Loucy (cell line): ENCODE measurements at regions not wholly inside any gene's neighbourhood (a gene's known extent, or its start where the extent isn't known, plus 50 kb on each side); places are given as distances from the start of the nearest gene placed in this dataset.

ENCODE experiments used
- H2AFZ ChIP-seq: fragments of 200-600 bp; sonication (generic); 2 replicates; pipeline ENCODE4 v1.6.0; 2016; ENCODE audit warnings: antibody characterized with exemption, mild to moderate bottlenecking, low read length, moderate library complexity
- H3F3A ChIP-seq: fragments of 200-600 bp; 2 replicates; pipeline ENCODE4 v1.6.0; 2016; ENCODE audit warnings: antibody characterized with exemption, low read depth, mild to moderate bottlenecking
- H3K27me3 ChIP-seq: fragments of 200-600 bp; sonication (generic); 2 replicates; pipeline ENCODE4 v1.6.1; 2014; ENCODE audit warnings: low read length, mild to moderate bottlenecking; ENCODE audit not compliant: insufficient read depth, poor library complexity, severe bottlenecking
- H3K36me3 ChIP-seq: fragments of 200-600 bp; sonication (generic); 2 replicates; pipeline ENCODE4 v1.6.1; 2016; ENCODE audit warnings: low read length; ENCODE audit not compliant: insufficient read depth
- H3K4me1 ChIP-seq: fragments of 200-600 bp; sonication (generic); 2 replicates; pipeline ENCODE4 v1.5.1; 2014; ENCODE audit warnings: low read length, mild to moderate bottlenecking; ENCODE audit not compliant: insufficient read depth, poor library complexity, severe bottlenecking
- H3K4me2 ChIP-seq: fragments of 200-600 bp; sonication (generic); 2 replicates; pipeline ENCODE4 v1.6.0; 2014; ENCODE audit warnings: antibody characterized with exemption, low read length, low read depth, mild to moderate bottlenecking; ENCODE audit not compliant: poor library complexity, severe bottlenecking
- H3K4me3 ChIP-seq: fragments of 200-600 bp; sonication (generic); 2 replicates; pipeline ENCODE4 v1.5.1; 2014; ENCODE audit warnings: low read length, mild to moderate bottlenecking, mixed read lengths; ENCODE audit not compliant: poor library complexity, severe bottlenecking
- H3K79me2 ChIP-seq: fragments of 200-600 bp; sonication (generic); 2 replicates; pipeline ENCODE4 v1.6.1; 2014; ENCODE audit warnings: low read length; ENCODE audit not compliant: insufficient read depth
- H3K9ac ChIP-seq: fragments of 200-600 bp; sonication (generic); 2 replicates; pipeline ENCODE4 v1.6.0; 2014; ENCODE audit warnings: mild to moderate bottlenecking, low read depth, low read length, moderate library complexity; ENCODE audit not compliant: poor library complexity, severe bottlenecking
- H3K9me2 ChIP-seq: fragments of 200-600 bp; sonication (generic); replicated peaks from 2 replicates; pipeline ENCODE4 v1.6.1; 2016; ENCODE audit warnings: low read depth, low read length, mixed read lengths
- H3K9me3 ChIP-seq: fragments of 200-600 bp; sonication (generic); 2 replicates; pipeline ENCODE4 v1.6.1; 2014; ENCODE audit warnings: mild to moderate bottlenecking, antibody characterized with exemption, low read length, low read depth; ENCODE audit not compliant: insufficient read depth
- H4K20me1 ChIP-seq: fragments of 200-600 bp; sonication (generic); 2 replicates; pipeline ENCODE4 v1.6.0; 2014; ENCODE audit warnings: antibody characterized with exemption, low read length, mild to moderate bottlenecking; ENCODE audit not compliant: insufficient read depth, poor library complexity, severe bottlenecking
- EZH2phosphoT487 ChIP-seq: fragments of 200-600 bp; IDR thresholded peaks from 2 replicates; pipeline ENCODE4 v1.6.1; 2018; ENCODE audit warnings: antibody characterized with exemption, mild to moderate bottlenecking, moderate library complexity, borderline replicate concordance
- TF ChIP-seq, protein P1 (sequence below): fragments of 200-600 bp; sonication (generic); conservative IDR thresholded peaks from 2 replicates; pipeline ENCODE4 v1.5.1; 2014; ENCODE audit warnings: mild to moderate bottlenecking, antibody characterized with exemption, low read length

DNA sequence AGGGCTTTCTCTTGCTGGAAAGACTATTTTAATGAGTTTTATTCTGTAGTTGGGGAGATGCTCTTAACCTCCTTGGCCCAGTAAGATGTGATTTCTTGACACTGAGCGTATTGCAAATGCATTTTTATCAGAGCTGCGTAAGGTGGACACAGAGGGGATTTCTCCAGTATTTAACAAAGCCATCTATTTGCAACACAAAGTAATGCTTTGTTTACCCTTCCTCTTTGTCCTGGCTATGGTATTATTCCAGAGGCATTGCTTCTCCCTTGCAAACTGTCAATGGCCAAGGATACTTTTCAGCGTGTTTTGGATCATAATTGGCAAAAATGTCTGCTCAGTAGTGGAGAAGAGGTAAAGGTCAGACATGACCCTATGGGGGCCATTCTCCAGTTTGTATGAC lies 90.8 kb upstream of the PIK3C3 start:
- TF ChIP-seq, protein P1, sequence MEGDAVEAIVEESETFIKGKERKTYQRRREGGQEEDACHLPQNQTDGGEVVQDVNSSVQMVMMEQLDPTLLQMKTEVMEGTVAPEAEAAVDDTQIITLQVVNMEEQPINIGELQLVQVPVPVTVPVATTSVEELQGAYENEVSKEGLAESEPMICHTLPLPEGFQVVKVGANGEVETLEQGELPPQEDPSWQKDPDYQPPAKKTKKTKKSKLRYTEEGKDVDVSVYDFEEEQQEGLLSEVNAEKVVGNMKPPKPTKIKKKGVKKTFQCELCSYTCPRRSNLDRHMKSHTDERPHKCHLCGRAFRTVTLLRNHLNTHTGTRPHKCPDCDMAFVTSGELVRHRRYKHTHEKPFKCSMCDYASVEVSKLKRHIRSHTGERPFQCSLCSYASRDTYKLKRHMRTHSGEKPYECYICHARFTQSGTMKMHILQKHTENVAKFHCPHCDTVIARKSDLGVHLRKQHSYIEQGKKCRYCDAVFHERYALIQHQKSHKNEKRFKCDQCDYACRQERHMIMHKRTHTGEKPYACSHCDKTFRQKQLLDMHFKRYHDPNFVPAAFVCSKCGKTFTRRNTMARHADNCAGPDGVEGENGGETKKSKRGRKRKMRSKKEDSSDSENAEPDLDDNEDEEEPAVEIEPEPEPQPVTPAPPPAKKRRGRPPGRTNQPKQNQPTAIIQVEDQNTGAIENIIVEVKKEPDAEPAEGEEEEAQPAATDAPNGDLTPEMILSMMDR = no peak
- no peak for TF ChIP-seq EZH2phosphoT487
- no peaks in the 10 kb centered on the region for H4K20me1 ChIP-seq
- H3K27me3 ChIP-seq = no peaks in the 10 kb centered on the region
- no peaks in the 10 kb centered on the region for H3K36me3 ChIP-seq
- H2AFZ ChIP-seq = no peak overlapping the region
- no peaks in the 10 kb centered on the region for H3K79me2 ChIP-seq
- no peak overlapping the region for H3K4me3 ChIP-seq
- no peak overlapping the region for H3K4me2 ChIP-seq
- no peaks in the 10 kb centered on the region for H3K9me3 ChIP-seq
- no peaks in the 10 kb centered on the region for H3K9me2 ChIP-seq
- no peaks in the 10 kb centered on the region for H3F3A ChIP-seq
- H3K4me1 ChIP-seq = no peaks in the 10 kb centered on the region
- no peak overlapping the region for H3K9ac ChIP-seq

GRCh38 chr18:41862921-41863320 lies 92.1 kb upstream of the PIK3C3 start:
- no peaks in the 10 kb centered on the region for H3K36me3 ChIP-seq
- H3K79me2 ChIP-seq = no peaks in the 10 kb centered on the region
- TF ChIP-seq EZH2phosphoT487 = no peak
- TF ChIP-seq, protein P1 = no peak

GRCh38 chr18:41860987-41861386 lies 94.0 kb upstream of the PIK3C3 start:
- Histone ChIP-seq H3K9me2 (no peaks in the 10 kb centered on the region), H2AFZ (no peak overlapping the region), H3K4me2 (no peak overlapping the region), H3K36me3 (no peaks in the 10 kb centered on the region), H3K4me1 (no peaks in the 10 kb centered on the region), H4K20me1 (no peaks in the 10 kb centered on the region), H3K27me3 (no peaks in the 10 kb centered on the region), H3K4me3 (no peak overlapping the region), H3K79me2 (no peaks in the 10 kb centered on the region), H3K9me3 (no peaks in the 10 kb centered on the region), H3F3A (no peaks in the 10 kb centered on the region), H3K9ac (no peak overlapping the region)
- TF ChIP-seq, protein P1 = no peak
- TF ChIP-seq EZH2phosphoT487 = no peak

More at GRCh38 chr18:41862921-41863320, 92.1 kb upstream of the PIK3C3 start:
- Histone ChIP-seq H3F3A (no peaks in the 10 kb centered on the region), H3K4me1 (no peaks in the 10 kb centered on the region), H3K4me2 (no peak overlapping the region), H3K4me3 (no peak overlapping the region), H3K27me3 (no peaks in the 10 kb centered on the region), H4K20me1 (no peaks in the 10 kb centered on the region), H3K9ac (no peak overlapping the region), H2AFZ (no peak overlapping the region), H3K9me3 (no peaks in the 10 kb centered on the region), H3K9me2 (no peaks in the 10 kb centered on the region)
